Liver (tissue), 8 donors: ENCODE measurements at regions not wholly inside any gene's neighbourhood (a gene's known extent, or its start where the extent isn't known, plus 50 kb on each side); places are given as distances from the start of the nearest gene placed in this dataset.

Experiments used
- DNase-seq: peaks from one replicate; pipeline ENCODE4 v3.0.0-alpha.2; 2017; ENCODE audit warnings: low spot score
- H3K27ac ChIP-seq, 2 donors: one replicate each; pipeline ENCODE4 v1.7.0; 2013; ENCODE audit warnings: inconsistent platforms in 2 of 2, low read length in 2 of 2, control low read depth in 1 of 2, low read depth in 1 of 2, mild to moderate bottlenecking in 1 of 2
- H3K27me3 ChIP-seq, 4 donors: one replicate each; pipeline versions ENCODE4 v1.6.1 to v1.7.0; 2013; ENCODE audit warnings: low read length in 3 of 4, inconsistent platforms in 1 of 4, mild to moderate bottlenecking in 1 of 4, moderate library complexity in 1 of 4; ENCODE audit not compliant: control insufficient read depth in 4 of 4, insufficient read depth in 4 of 4
- H3K36me3 ChIP-seq, 4 donors: one replicate each; pipeline versions ENCODE4 v1.6.1 to v1.7.0; 2013; ENCODE audit warnings: low read length in 3 of 4, mild to moderate bottlenecking in 3 of 4, low read depth in 1 of 4, moderate library complexity in 1 of 4; ENCODE audit not compliant: control insufficient read depth in 4 of 4, insufficient read depth in 3 of 4
- H3K4me1 ChIP-seq, 4 donors: one replicate each; pipeline versions ENCODE4 v1.6.1 to v1.7.0; 2013; ENCODE audit warnings: low read length in 3 of 4, mild to moderate bottlenecking in 3 of 4, moderate library complexity in 1 of 4; ENCODE audit not compliant: control insufficient read depth in 4 of 4, insufficient read depth in 4 of 4
- H3K4me3 ChIP-seq, 3 donors: one replicate each; pipeline versions ENCODE4 v1.6.1 to v1.7.0; 2013; ENCODE audit warnings: low read length in 3 of 3, control low read depth in 1 of 3, low read depth in 1 of 3, mild to moderate bottlenecking in 1 of 3
- H3K9ac ChIP-seq, 2 donors: one replicate each; pipeline ENCODE4 v1.7.0; 2013; ENCODE audit warnings: low read length in 2 of 2, mild to moderate bottlenecking in 2 of 2, moderate library complexity in 2 of 2, control low read depth in 1 of 2, low read depth in 1 of 2
- H3K9me3 ChIP-seq, 4 donors: one replicate each; pipeline versions ENCODE4 v1.6.1 to v1.7.0; 2013; ENCODE audit warnings: low read length in 3 of 4; ENCODE audit not compliant: control insufficient read depth in 4 of 4
- ATF3 ChIP-seq: IDR thresholded peaks from 2 replicates; pipeline ENCODE4 v1.6.1; 2016; ENCODE audit warnings: antibody characterized with exemption
- EGR1 ChIP-seq, 2 donors: IDR thresholded peaks; 2 replicates each; pipeline ENCODE4 v1.6.1; 2016 to 2018; ENCODE audit warnings: antibody characterized with exemption in 2 of 2, low read depth in 2 of 2
- FOXA1 ChIP-seq: IDR thresholded peaks from 2 replicates; pipeline ENCODE4 v1.6.1; 2016; ENCODE audit warnings: antibody characterized with exemption
- FOXA2 ChIP-seq: IDR thresholded peaks from 2 replicates; pipeline ENCODE4 v1.6.1; 2016; ENCODE audit warnings: antibody characterized with exemption
- HNF4A ChIP-seq, 2 donors: conservative IDR thresholded peaks; 2 replicates each; pipeline ENCODE4 v1.6.1; 2016; ENCODE audit warnings: antibody characterized with exemption in 2 of 2, mild to moderate bottlenecking in 2 of 2
- HNF4G ChIP-seq: IDR thresholded peaks from 2 replicates; pipeline ENCODE4 v1.6.1; 2016; ENCODE audit warnings: antibody characterized with exemption
- JUND ChIP-seq, 2 donors: IDR thresholded peaks; 2 replicates each; pipeline ENCODE4 v1.6.1; 2016; ENCODE audit warnings: antibody characterized with exemption in 2 of 2
- MAX ChIP-seq: IDR thresholded peaks from 2 replicates; pipeline ENCODE4 v1.6.1; 2016; ENCODE audit warnings: antibody characterized with exemption
- NR2F2 ChIP-seq: IDR thresholded peaks from 2 replicates; pipeline ENCODE4 v1.6.1; 2016; ENCODE audit warnings: antibody characterized with exemption
- RAD21 ChIP-seq, 2 donors: IDR thresholded peaks; 2 replicates each; pipeline ENCODE4 v1.6.1; 2016; ENCODE audit warnings: antibody characterized with exemption in 2 of 2, mild to moderate bottlenecking in 2 of 2
- RXRA ChIP-seq, 2 donors: IDR thresholded peaks; 2 replicates each; pipeline ENCODE4 v1.6.1; 2017 to 2018; ENCODE audit warnings: antibody characterized with exemption in 2 of 2, mild to moderate bottlenecking in 1 of 2
- SP1 ChIP-seq: IDR thresholded peaks from 2 replicates; pipeline ENCODE4 v1.6.1; 2018; ENCODE audit warnings: antibody characterized with exemption, mild to moderate bottlenecking
- TAF1 ChIP-seq: conservative IDR thresholded peaks from 2 replicates; pipeline ENCODE4 v1.6.1; 2016; ENCODE audit warnings: antibody characterized with exemption, mild to moderate bottlenecking
- YY1 ChIP-seq: IDR thresholded peaks from 2 replicates; pipeline ENCODE4 v1.6.1; 2016; ENCODE audit warnings: antibody characterized with exemption, mild to moderate bottlenecking
- WGBS: extraction: QIAGEN DNeasy Blood & Tissue Kit; methylation state at CpG from one replicate; pipeline ENCODE4 v1.1.7; 2013; 5-methylcytosine and 5-hydroxymethylcytosine counted together
- TF ChIP-seq, protein P1 (sequence below): fragments of 150-350 bp; IDR thresholded peaks from 2 replicates; pipeline ENCODE4 v1.5.1; 2017; ENCODE audit warnings: improper control_type of control experiment, low read depth, low read length; ENCODE audit not compliant: missing input control
- TF ChIP-seq, protein P2 (sequence below): IDR thresholded peaks from 2 replicates; pipeline ENCODE4 v1.6.1; 2016; ENCODE audit warnings: antibody characterized with exemption, mild to moderate bottlenecking
- TF ChIP-seq, protein P3 (sequence below): IDR thresholded peaks from 2 replicates; pipeline ENCODE4 v1.6.1; 2016; ENCODE audit warnings: antibody characterized with exemption
- donor health status: healthy.
- donor health status: healthy.
- donor health status: healthy.
- donor health status: healthy.
- donor health status: healthy.

DNA sequence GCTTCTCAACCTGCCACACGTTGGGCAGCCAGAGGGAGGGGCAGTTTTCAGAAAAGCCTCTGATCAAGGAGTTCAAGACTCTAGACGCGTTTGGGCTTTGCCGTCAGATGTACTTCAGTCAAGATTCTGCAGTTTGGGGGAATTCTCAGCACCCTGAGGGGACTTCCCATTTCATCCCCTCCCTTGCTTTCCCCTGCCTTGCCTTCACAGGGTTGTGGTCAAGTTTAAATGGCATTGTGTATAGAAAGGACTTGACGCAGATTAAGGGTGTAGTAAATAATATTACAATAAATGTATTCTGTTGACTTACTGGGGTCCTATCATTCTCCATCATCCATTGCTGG is 198.3 kb upstream of the NABP1 start (continued):
- TF ChIP-seq YY1 (no peak), RXRA (IDR thresholded peaks at IDR 0.05) (no peak)

- no peaks in the 10 kb centered on the region for H3K27me3 ChIP-seq
- H3K9ac ChIP-seq = no peak overlapping the region
- no peaks in the 10 kb centered on the region for H3K36me3 ChIP-seq
- H3K27ac ChIP-seq = no peak overlapping the region
- H3K4me1 ChIP-seq = peaks cover 0 to 4% (median 1%) of the 10 kb centered on the region in 4 donors
- no peak for DNase-seq
- 83% methylated on average over 3 of the region's 3 CpGs for WGBS
- H3K4me3 ChIP-seq = peak overlapping the region in 1 of 3 donors; percentile 24
- peaks cover 3 to 33% (median 15%) of the 10 kb centered on the region in 4 donors for H3K9me3 ChIP-seq
- no peak for TF ChIP-seq HNF4A (conservative IDR thresholded peaks at IDR 0.05)
- no peak for TF ChIP-seq MAX
- no peak for TF ChIP-seq ATF3
- TF ChIP-seq NR2F2 = no peak
- no peak for TF ChIP-seq FOXA1
- TF ChIP-seq RXRA (IDR thresholded peaks at IDR 0.05) = no peak
- TF ChIP-seq HNF4G = no peak
- no peak for TF ChIP-seq EGR1 (IDR thresholded peaks at IDR 0.05; ENCODE audit: low read depth in 2 of 2)
- TF ChIP-seq, protein P1, sequence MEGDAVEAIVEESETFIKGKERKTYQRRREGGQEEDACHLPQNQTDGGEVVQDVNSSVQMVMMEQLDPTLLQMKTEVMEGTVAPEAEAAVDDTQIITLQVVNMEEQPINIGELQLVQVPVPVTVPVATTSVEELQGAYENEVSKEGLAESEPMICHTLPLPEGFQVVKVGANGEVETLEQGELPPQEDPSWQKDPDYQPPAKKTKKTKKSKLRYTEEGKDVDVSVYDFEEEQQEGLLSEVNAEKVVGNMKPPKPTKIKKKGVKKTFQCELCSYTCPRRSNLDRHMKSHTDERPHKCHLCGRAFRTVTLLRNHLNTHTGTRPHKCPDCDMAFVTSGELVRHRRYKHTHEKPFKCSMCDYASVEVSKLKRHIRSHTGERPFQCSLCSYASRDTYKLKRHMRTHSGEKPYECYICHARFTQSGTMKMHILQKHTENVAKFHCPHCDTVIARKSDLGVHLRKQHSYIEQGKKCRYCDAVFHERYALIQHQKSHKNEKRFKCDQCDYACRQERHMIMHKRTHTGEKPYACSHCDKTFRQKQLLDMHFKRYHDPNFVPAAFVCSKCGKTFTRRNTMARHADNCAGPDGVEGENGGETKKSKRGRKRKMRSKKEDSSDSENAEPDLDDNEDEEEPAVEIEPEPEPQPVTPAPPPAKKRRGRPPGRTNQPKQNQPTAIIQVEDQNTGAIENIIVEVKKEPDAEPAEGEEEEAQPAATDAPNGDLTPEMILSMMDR = no peak
- no peak for TF ChIP-seq SP1
- TF ChIP-seq JUND (IDR thresholded peaks at IDR 0.05) = no peak
- TF ChIP-seq FOXA2 = no peak
- TF ChIP-seq, protein P2, sequence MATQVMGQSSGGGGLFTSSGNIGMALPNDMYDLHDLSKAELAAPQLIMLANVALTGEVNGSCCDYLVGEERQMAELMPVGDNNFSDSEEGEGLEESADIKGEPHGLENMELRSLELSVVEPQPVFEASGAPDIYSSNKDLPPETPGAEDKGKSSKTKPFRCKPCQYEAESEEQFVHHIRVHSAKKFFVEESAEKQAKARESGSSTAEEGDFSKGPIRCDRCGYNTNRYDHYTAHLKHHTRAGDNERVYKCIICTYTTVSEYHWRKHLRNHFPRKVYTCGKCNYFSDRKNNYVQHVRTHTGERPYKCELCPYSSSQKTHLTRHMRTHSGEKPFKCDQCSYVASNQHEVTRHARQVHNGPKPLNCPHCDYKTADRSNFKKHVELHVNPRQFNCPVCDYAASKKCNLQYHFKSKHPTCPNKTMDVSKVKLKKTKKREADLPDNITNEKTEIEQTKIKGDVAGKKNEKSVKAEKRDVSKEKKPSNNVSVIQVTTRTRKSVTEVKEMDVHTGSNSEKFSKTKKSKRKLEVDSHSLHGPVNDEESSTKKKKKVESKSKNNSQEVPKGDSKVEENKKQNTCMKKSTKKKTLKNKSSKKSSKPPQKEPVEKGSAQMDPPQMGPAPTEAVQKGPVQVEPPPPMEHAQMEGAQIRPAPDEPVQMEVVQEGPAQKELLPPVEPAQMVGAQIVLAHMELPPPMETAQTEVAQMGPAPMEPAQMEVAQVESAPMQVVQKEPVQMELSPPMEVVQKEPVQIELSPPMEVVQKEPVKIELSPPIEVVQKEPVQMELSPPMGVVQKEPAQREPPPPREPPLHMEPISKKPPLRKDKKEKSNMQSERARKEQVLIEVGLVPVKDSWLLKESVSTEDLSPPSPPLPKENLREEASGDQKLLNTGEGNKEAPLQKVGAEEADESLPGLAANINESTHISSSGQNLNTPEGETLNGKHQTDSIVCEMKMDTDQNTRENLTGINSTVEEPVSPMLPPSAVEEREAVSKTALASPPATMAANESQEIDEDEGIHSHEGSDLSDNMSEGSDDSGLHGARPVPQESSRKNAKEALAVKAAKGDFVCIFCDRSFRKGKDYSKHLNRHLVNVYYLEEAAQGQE = no peak
- TF ChIP-seq TAF1 = no peak
Measured at GRCh38 chr2:191481305-191482070, 196.4 kb upstream of the NABP1 start.

GRCh38 chr2:191483117-191483516 is 194.8 kb upstream of the NABP1 start:
- H3K27ac ChIP-seq = no peak overlapping the region
- DNase-seq = no peak
- no peaks in the 10 kb centered on the region for H3K36me3 ChIP-seq
- peaks cover 3 to 33% (median 15%) of the 10 kb centered on the region in 4 donors for H3K9me3 ChIP-seq
- no peaks in the 10 kb centered on the region for H3K27me3 ChIP-seq
- WGBS = 55% methylated on average over 3 of the region's 3 CpGs
- H3K4me1 ChIP-seq = peaks cover 0 to 4% (median 1%) of the 10 kb centered on the region in 4 donors
- H3K4me3 ChIP-seq = peak overlapping the region in 1 of 3 donors; percentile 3
- no peak overlapping the region for H3K9ac ChIP-seq
- TF ChIP-seq TAF1 (no peak), RAD21 (IDR thresholded peaks at IDR 0.05) (no peak), RXRA (IDR thresholded peaks at IDR 0.05) (no peak), FOXA1 (no peak), SP1 (no peak), HNF4G (no peak)
- TF ChIP-seq, protein P3, sequence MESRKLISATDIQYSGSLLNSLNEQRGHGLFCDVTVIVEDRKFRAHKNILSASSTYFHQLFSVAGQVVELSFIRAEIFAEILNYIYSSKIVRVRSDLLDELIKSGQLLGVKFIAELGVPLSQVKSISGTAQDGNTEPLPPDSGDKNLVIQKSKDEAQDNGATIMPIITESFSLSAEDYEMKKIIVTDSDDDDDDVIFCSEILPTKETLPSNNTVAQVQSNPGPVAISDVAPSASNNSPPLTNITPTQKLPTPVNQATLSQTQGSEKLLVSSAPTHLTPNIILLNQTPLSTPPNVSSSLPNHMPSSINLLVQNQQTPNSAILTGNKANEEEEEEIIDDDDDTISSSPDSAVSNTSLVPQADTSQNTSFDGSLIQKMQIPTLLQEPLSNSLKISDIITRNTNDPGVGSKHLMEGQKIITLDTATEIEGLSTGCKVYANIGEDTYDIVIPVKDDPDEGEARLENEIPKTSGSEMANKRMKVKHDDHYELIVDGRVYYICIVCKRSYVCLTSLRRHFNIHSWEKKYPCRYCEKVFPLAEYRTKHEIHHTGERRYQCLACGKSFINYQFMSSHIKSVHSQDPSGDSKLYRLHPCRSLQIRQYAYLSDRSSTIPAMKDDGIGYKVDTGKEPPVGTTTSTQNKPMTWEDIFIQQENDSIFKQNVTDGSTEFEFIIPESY = no peak
- TF ChIP-seq, protein P1 = no peak
